Esophagus muscularis mucosa (tissue), 4 donors: ENCODE measurements at regions not wholly inside any gene's neighbourhood (a gene's known extent, or its start where the extent isn't known, plus 50 kb on each side); places are given as distances from the start of the nearest gene placed in this dataset.

Source experiments
- CTCF ChIP-seq, 3 experiments: fragments of 200-600 bp in 2 of 3; fragments of 450-650 bp in 1 of 3; sonication (generic) in 2 of 3; IDR thresholded peaks; one replicate each; pipeline ENCODE4 v1.5.1; 2017 to 2019; ENCODE audit warnings: antibody characterized with exemption in 3 of 3, mild to moderate bottlenecking in 2 of 3, moderate library complexity in 1 of 3
- EP300 ChIP-seq: sonication (generic); formaldehyde crosslinking; IDR thresholded peaks from one replicate; pipeline ENCODE4 v1.6.1; 2017; ENCODE audit warnings: antibody characterized with exemption
- POLR2A ChIP-seq: fragments of 450-650 bp; IDR thresholded peaks from one replicate; pipeline ENCODE4 v1.6.1; 2017; ENCODE audit warnings: antibody characterized with exemption, moderate library complexity, mild to moderate bottlenecking, low read depth

DNA sequence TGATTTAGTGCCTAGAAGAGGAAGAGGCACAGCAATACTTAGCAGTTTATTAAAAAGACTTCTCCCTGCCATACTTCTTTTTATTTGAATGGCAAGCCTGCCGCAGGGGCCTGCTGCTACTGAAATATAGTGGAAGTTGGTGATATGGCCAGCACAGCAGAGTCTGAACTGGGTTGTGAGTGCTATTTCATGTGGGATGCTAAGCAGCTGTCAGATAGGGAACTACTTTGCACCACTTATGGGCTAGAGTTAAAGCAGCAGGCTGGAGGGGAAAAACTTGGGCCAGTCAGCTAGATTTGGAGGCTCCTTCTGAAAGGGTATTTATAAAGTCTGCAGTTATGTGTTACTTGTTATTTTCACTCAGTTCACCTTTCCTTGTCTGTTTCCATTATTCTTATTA, 299.0 kb upstream of the E2F7 start:
- no peak for TF ChIP-seq POLR2A
- no peak for TF ChIP-seq CTCF (IDR thresholded peaks at IDR 0.05)
- TF ChIP-seq EP300, result no peak
